KMS-11 (cell line): ENCODE measurements at regions not wholly inside any gene's neighbourhood (a gene's known extent, or its start where the extent isn't known, plus 50 kb on each side); places are given as distances from the start of the nearest gene placed in this dataset.

ENCODE experiments used
- H2AFZ ChIP-seq: fragments of 200-600 bp; sonication (generic); 2 replicates; pipeline ENCODE4 v1.6.1; 2016; ENCODE audit warnings: antibody characterized with exemption, mixed run types, low read depth
- H3K27ac ChIP-seq: fragments of 200-600 bp; sonication (generic); 2 replicates; pipeline ENCODE4 v1.6.1; 2016; ENCODE audit warnings: mild to moderate bottlenecking, mixed run types
- H3K27me3 ChIP-seq: fragments of 200-600 bp; sonication (generic); 2 replicates; pipeline ENCODE4 v1.6.1; 2017; ENCODE audit warnings: mild to moderate bottlenecking, low read depth, mixed run types, moderate library complexity; ENCODE audit not compliant: insufficient read depth
- H3K36me3 ChIP-seq: fragments of 200-600 bp; sonication (generic); 2 replicates; pipeline ENCODE4 v1.6.1; 2017; ENCODE audit warnings: mild to moderate bottlenecking, mixed run types; ENCODE audit not compliant: insufficient read depth
- H3K4me1 ChIP-seq: fragments of 200-600 bp; sonication (generic); 2 replicates; pipeline ENCODE4 v1.6.1; 2016; ENCODE audit warnings: mild to moderate bottlenecking, low read depth, mixed run types; ENCODE audit not compliant: poor library complexity, severe bottlenecking
- H3K4me2 ChIP-seq: fragments of 200-600 bp; sonication (generic); 2 replicates; pipeline ENCODE4 v1.7.0; 2016; ENCODE audit warnings: mild to moderate bottlenecking, mixed run types
- H3K4me3 ChIP-seq: fragments of 200-600 bp; sonication (generic); IDR thresholded peaks from 2 replicates; pipeline ENCODE4 v1.6.1; 2017; ENCODE audit warnings: low read depth, low read length, mixed read lengths; ENCODE audit not compliant: insufficient read depth
- H3K79me2 ChIP-seq: fragments of 200-600 bp; sonication (generic); 2 replicates; pipeline ENCODE4 v1.6.1; 2016; ENCODE audit warnings: low read depth, mixed run types; ENCODE audit not compliant: insufficient read depth
- H3K9ac ChIP-seq: fragments of 200-600 bp; sonication (generic); 2 replicates; pipeline ENCODE4 v1.6.1; 2016; ENCODE audit warnings: mild to moderate bottlenecking, mixed run types
- H4K20me1 ChIP-seq: fragments of 200-600 bp; sonication (generic); 2 replicates; pipeline ENCODE4 v1.6.1; 2016; ENCODE audit warnings: mild to moderate bottlenecking, mixed run types; ENCODE audit not compliant: insufficient read depth
- TF ChIP-seq, protein P1 (sequence below): fragments of 200-600 bp; sonication (generic); conservative IDR thresholded peaks from 2 replicates; pipeline ENCODE4 v1.6.1; 2017; ENCODE audit warnings: low read depth, mild to moderate bottlenecking, antibody characterized with exemption, low read length, moderate library complexity, mixed read lengths

DNA sequence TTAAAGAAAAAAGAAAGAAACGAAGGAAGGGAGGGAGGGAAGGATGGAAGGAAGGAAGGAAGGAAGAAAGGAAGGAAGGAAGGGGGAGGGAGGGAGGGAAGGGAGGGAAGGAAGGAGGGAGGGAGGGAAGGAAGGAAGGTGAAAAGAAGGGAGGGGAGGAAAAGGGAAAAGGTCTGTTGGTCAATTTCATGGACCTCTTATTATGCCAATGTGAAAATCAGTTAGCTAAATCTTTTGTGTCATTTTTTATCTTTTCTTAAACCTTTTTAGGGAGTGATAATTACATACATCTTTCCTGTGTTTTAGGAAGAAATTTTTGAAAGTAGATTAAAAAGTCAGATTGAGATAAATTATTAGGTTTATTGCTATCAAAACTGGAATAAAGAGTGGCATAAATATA, 670.2 kb upstream of the CITED2 start:
- Histone ChIP-seq H3K36me3 (no peaks in the 10 kb centered on the region), H4K20me1 (no peaks in the 10 kb centered on the region), H3K79me2 (no peaks in the 10 kb centered on the region), H3K4me2 (no peak overlapping the region), H3K4me3 (no peak overlapping the region), H3K27me3 (no peaks in the 10 kb centered on the region), H3K4me1 (no peaks in the 10 kb centered on the region), H3K27ac (no peak overlapping the region), H3K9ac (no peak overlapping the region), H2AFZ (no peak overlapping the region)
- TF ChIP-seq, protein P1, sequence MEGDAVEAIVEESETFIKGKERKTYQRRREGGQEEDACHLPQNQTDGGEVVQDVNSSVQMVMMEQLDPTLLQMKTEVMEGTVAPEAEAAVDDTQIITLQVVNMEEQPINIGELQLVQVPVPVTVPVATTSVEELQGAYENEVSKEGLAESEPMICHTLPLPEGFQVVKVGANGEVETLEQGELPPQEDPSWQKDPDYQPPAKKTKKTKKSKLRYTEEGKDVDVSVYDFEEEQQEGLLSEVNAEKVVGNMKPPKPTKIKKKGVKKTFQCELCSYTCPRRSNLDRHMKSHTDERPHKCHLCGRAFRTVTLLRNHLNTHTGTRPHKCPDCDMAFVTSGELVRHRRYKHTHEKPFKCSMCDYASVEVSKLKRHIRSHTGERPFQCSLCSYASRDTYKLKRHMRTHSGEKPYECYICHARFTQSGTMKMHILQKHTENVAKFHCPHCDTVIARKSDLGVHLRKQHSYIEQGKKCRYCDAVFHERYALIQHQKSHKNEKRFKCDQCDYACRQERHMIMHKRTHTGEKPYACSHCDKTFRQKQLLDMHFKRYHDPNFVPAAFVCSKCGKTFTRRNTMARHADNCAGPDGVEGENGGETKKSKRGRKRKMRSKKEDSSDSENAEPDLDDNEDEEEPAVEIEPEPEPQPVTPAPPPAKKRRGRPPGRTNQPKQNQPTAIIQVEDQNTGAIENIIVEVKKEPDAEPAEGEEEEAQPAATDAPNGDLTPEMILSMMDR = no peak

DNA sequence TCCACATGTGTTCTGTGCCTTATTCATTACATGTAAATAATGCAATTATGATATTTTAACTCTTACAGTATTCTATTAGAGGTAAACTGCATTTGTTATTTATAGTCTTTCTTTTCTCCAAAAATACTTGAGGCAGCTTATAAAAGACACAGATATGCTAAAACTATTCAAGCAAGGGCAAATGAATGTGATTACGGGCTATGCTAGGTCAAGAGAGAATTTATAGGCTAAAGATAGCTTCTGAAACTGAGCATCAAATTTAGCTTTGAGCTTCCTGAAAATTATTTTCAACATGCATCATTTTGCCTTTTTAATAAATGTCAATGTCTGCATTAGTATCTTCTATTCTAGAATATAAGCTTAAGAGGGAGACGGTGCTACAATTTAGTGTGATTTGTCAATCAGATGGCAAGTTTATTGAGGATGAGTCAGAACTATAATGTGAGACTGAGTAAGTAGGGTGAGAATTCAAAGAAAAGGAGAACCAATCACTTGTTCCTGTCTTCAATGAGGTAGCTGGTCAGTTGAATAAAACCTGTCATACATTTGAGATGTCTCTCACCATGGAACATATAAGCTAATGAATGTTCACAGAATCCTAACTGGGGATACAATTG, 669.4 kb upstream of the CITED2 start:
- no peak overlapping the region for H3K4me2 ChIP-seq
- H2AFZ ChIP-seq = no peak overlapping the region
- H3K4me3 ChIP-seq = no peak overlapping the region
- TF ChIP-seq, protein P1 = no peak
- H3K36me3 ChIP-seq = no peaks in the 10 kb centered on the region
- no peaks in the 10 kb centered on the region for H3K27me3 ChIP-seq
- no peak overlapping the region for H3K9ac ChIP-seq
- no peaks in the 10 kb centered on the region for H3K79me2 ChIP-seq
- H3K27ac ChIP-seq = no peak overlapping the region
- H4K20me1 ChIP-seq = no peaks in the 10 kb centered on the region
- no peaks in the 10 kb centered on the region for H3K4me1 ChIP-seq

DNA sequence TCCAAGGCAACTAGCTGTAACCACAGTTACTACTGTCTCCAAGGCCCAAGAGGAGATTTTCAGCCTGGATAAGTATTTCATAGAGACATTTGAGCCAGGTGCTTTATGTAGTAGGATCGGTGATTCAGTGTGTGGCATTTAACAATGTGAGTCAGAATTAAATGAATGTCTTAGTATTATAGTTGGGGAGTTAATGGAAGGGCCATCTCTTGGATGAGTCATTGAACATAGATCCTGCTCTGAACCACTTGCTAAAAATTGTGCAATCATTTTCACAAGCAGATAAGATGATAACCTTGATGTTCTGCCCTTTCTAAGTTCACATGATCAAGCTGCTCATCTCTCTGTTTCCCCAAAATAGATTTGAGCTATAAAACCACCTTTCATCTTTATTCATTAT, 668.9 kb upstream of the CITED2 start:
- TF ChIP-seq, protein P1 = no peak
- Histone ChIP-seq H3K4me1 (no peaks in the 10 kb centered on the region), H3K4me2 (no peak overlapping the region), H3K79me2 (no peaks in the 10 kb centered on the region), H3K27ac (no peak overlapping the region), H2AFZ (no peak overlapping the region), H3K9ac (no peak overlapping the region), H3K27me3 (no peaks in the 10 kb centered on the region), H3K36me3 (no peaks in the 10 kb centered on the region), H4K20me1 (no peaks in the 10 kb centered on the region), H3K4me3 (no peak overlapping the region)

DNA sequence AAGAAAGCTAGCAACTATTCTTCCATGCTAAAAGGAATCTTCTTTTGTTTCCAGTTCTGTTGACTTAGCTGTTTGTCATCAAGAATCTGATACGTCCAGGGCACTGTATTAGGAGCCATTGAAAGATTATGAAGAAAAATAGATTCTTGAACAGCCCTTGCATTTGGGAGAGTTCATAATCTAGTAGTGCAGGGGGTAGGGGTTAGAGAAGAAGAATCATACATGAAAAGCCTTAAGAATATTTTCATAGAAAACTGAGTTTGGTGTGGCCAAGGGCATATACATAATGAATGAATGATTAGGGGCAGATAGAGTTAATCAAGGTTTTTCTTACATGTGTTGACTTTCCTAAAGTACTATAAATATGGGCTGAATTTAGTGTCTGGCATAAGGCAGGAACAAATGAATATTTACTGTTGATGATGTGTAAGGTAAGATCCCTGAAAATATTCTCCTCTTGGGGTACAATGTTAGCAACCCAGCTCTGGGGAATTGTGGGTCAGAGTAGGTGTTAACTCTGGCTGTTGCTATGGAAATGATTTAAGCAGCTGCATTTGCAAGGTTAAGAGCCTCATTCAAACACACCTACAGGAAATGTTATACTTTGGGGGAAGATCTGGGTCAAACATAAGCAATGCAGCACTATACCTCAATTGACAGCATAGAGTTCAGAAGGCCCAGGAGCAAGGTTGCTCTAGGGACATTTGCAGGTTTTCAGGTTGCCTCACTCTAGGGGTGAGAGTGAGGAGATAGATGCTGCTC, 667.3 kb upstream of the CITED2 start:
- Histone ChIP-seq H3K4me1 (no peaks in the 10 kb centered on the region), H3K36me3 (no peaks in the 10 kb centered on the region), H3K4me3 (no peak overlapping the region), H3K9ac (no peak overlapping the region), H3K4me2 (no peak overlapping the region), H2AFZ (no peak overlapping the region), H3K79me2 (no peaks in the 10 kb centered on the region), H3K27ac (no peak overlapping the region), H4K20me1 (no peaks in the 10 kb centered on the region), H3K27me3 (no peaks in the 10 kb centered on the region)
- TF ChIP-seq, protein P1 = no peak
